Keratinocyte (primary cell): ENCODE measurements at regions not wholly inside any gene's neighbourhood (a gene's known extent, or its start where the extent isn't known, plus 50 kb on each side); places are given as distances from the start of the nearest gene placed in this dataset.

Experiments
- DNase-seq: peaks from one replicate; pipeline ENCODE4 v3.0.0-alpha.2; 2011; ENCODE audit warnings: low read depth, missing footprints, low spot score
- FAIRE-seq: peaks from 2 replicates; lab custom pipeline; 2011; peaks lifted over from hg19 to GRCh38; lab: Jason Lieb, UNC
- H2AFZ ChIP-seq: 2 replicates; pipeline ENCODE4 v1.6.0; 2012; ENCODE audit warnings: low read length, control low read depth, inconsistent platforms; ENCODE audit not compliant: control insufficient read depth
- H3K27ac ChIP-seq: 2 replicates; pipeline ENCODE4 v1.5.1; 2011; ENCODE audit warnings: low read length; ENCODE audit not compliant: control insufficient read depth, insufficient read depth
- H3K27me3 ChIP-seq: 3 replicates; pipeline ENCODE4 v1.6.0; 2011; ENCODE audit warnings: low read length; ENCODE audit not compliant: control insufficient read depth, insufficient read depth; ENCODE audit errors: extremely low read depth
- H3K36me3 ChIP-seq, 2 experiments: 2 replicates in 1 of 2; 3 replicates in 1 of 2; pipeline ENCODE4 v1.5.1; 2011; ENCODE audit warnings: low read length in 2 of 2, mild to moderate bottlenecking in 1 of 2; ENCODE audit not compliant: control insufficient read depth in 2 of 2, insufficient read depth in 2 of 2; ENCODE audit errors: extremely low read depth in 1 of 2
- H3K4me1 ChIP-seq: 3 replicates; pipeline ENCODE4 v1.5.1; 2011; ENCODE audit warnings: low read length; ENCODE audit not compliant: control insufficient read depth, insufficient read depth; ENCODE audit errors: extremely low read depth
- H3K4me2 ChIP-seq: 3 replicates; pipeline ENCODE4 v1.6.0; 2011; ENCODE audit warnings: low read depth, low read length; ENCODE audit not compliant: control insufficient read depth, insufficient read depth; ENCODE audit errors: extremely low read depth
- H3K4me3 ChIP-seq, 3 experiments: fragments of 200-600 bp in 1 of 3; sonication (generic) in 1 of 3; 2 replicates in 2 of 3; 3 replicates in 1 of 3; pipeline ENCODE4 v1.5.1; 2011 to 2016; ENCODE audit warnings: low read length in 3 of 3, mild to moderate bottlenecking in 3 of 3, control low read depth in 2 of 3, inconsistent platforms in 1 of 3, low read depth in 1 of 3, mixed read lengths in 1 of 3, mixed run types in 1 of 3, moderate library complexity in 1 of 3; ENCODE audit not compliant: control insufficient read depth in 2 of 3, insufficient read depth in 2 of 3; ENCODE audit errors: extremely low read depth in 1 of 3
- H3K79me2 ChIP-seq: 2 replicates; pipeline ENCODE4 v1.6.0; 2012; ENCODE audit warnings: low read length; ENCODE audit not compliant: control insufficient read depth, insufficient read depth
- H3K9ac ChIP-seq: 3 replicates; pipeline ENCODE4 v1.6.0; 2011; ENCODE audit warnings: low read length; ENCODE audit not compliant: control insufficient read depth, insufficient read depth; ENCODE audit errors: extremely low read depth
- H3K9me1 ChIP-seq: 3 replicates; pipeline ENCODE4 v1.6.0; 2011; ENCODE audit warnings: low read length; ENCODE audit not compliant: control insufficient read depth, insufficient read depth; ENCODE audit errors: extremely low read depth
- H3K9me3 ChIP-seq: 2 replicates; pipeline ENCODE4 v1.5.1; 2012; ENCODE audit warnings: low read depth, low read length; ENCODE audit not compliant: control insufficient read depth
- H4K20me1 ChIP-seq: 3 replicates; pipeline ENCODE4 v1.6.0; 2011; ENCODE audit warnings: low read length; ENCODE audit not compliant: control insufficient read depth, insufficient read depth; ENCODE audit errors: extremely low read depth
- EZH2 ChIP-seq: IDR thresholded peaks from one replicate; pipeline ENCODE4 v1.6.1; 2012; ENCODE audit warnings: inconsistent platforms, mild to moderate bottlenecking, low read length, moderate library complexity
- dilution Hi-C: fragments of 300-500 bp; cut with MboI; formaldehyde crosslinking; loops from one replicate; pipeline ENCODE4 v1.7.0; 2020; ENCODE audit warnings: low sequenced_read_pairs; ENCODE audit not compliant: extremely low pct_ligation_motif_present
- TF ChIP-seq, protein P1 (sequence below), 3 experiments: IDR thresholded peaks in 1 of 3; conservative IDR thresholded peaks in 1 of 3; optimal IDR thresholded peaks in 1 of 3; 2 replicates in 2 of 3; 3 replicates in 1 of 3; pipeline versions ENCODE3 to v1.5.1; 2011; ENCODE audit warnings: low read length in 3 of 3, mild to moderate bottlenecking in 3 of 3, moderate library complexity in 2 of 3, control low read depth in 1 of 3, inconsistent platforms in 1 of 3; ENCODE audit not compliant: insufficient read depth in 2 of 3; ENCODE audit errors: extremely low read depth in 1 of 3

DNA sequence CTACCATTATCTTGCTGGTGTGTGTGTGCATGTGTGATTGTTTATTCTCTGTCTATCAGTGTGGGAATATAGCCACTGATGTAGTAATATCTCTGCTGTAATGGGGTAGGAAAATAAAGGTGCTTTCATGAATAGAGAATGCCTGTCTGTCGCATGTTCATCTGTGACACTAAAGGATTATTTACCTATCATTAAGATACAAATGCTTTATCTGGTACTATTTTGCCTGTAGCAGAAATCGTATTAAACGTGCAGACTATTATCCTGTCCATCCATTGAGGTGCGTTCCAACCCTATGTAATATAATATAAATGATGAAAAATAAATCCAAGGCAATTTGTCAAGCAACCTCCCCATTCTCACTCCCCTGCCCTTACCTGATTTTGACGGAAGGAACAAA, 1215.1 kb downstream of the BCL11B start:
- Histone ChIP-seq H3K4me1 (no peaks in the 10 kb centered on the region), H3K4me3 (no peak overlapping the region), H3K27ac (no peak overlapping the region), H3K9me1 (no peaks in the 10 kb centered on the region), H3K79me2 (no peaks in the 10 kb centered on the region), H4K20me1 (no peaks in the 10 kb centered on the region), H3K9me3 (no peaks in the 10 kb centered on the region), H3K36me3 (no peaks in the 10 kb centered on the region), H2AFZ (no peak overlapping the region), H3K4me2 (no peak overlapping the region), H3K27me3 (no peaks in the 10 kb centered on the region), H3K9ac (no peak overlapping the region)
- FAIRE-seq (no peak), DNase-seq (no peak)
- no peak for TF ChIP-seq EZH2
- TF ChIP-seq, protein P1, sequence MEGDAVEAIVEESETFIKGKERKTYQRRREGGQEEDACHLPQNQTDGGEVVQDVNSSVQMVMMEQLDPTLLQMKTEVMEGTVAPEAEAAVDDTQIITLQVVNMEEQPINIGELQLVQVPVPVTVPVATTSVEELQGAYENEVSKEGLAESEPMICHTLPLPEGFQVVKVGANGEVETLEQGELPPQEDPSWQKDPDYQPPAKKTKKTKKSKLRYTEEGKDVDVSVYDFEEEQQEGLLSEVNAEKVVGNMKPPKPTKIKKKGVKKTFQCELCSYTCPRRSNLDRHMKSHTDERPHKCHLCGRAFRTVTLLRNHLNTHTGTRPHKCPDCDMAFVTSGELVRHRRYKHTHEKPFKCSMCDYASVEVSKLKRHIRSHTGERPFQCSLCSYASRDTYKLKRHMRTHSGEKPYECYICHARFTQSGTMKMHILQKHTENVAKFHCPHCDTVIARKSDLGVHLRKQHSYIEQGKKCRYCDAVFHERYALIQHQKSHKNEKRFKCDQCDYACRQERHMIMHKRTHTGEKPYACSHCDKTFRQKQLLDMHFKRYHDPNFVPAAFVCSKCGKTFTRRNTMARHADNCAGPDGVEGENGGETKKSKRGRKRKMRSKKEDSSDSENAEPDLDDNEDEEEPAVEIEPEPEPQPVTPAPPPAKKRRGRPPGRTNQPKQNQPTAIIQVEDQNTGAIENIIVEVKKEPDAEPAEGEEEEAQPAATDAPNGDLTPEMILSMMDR (optimal IDR thresholded peaks at IDR 0.05 in 1 of 3, IDR thresholded peaks at IDR 0.05 in 1 of 3, conservative IDR thresholded peaks at IDR 0.05 in 1 of 3; ENCODE audit: extremely low read depth in 1 of 3, insufficient read depth in 2 of 3, low read length in 3 of 3): no peak
- dilution Hi-C loops: no loop called here

DNA sequence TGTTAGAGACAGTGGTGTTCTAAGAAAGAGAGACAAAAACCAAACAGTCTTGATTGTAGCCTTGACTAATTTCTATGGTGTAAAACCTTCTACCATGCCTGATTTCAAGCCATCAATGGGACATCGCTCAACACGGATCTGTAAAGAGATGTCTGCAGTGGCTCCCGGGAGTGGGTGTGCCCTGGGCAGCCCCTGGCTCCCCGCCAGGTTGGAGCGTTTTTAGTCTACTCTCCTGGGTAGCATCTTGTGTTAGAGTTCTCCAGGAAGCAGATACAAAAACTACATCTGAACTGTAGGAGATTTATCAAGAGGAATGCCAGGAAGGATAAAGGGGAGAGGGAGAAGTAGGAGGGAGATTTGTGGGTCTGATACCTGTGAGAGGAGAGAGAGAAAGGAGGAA, 1212.9 kb downstream of the BCL11B start:
- Histone ChIP-seq H3K79me2 (no peaks in the 10 kb centered on the region), H2AFZ (no peak overlapping the region), H3K9ac (no peak overlapping the region), H3K9me1 (no peaks in the 10 kb centered on the region), H3K36me3 (no peaks in the 10 kb centered on the region), H3K27ac (no peak overlapping the region), H3K4me1 (no peaks in the 10 kb centered on the region), H3K9me3 (no peaks in the 10 kb centered on the region), H3K4me2 (no peak overlapping the region), H4K20me1 (no peaks in the 10 kb centered on the region), H3K27me3 (no peaks in the 10 kb centered on the region), H3K4me3 (no peak overlapping the region)
- no peak for TF ChIP-seq EZH2
- TF ChIP-seq, protein P1 (optimal IDR thresholded peaks at IDR 0.05 in 1 of 3, IDR thresholded peaks at IDR 0.05 in 1 of 3, conservative IDR thresholded peaks at IDR 0.05 in 1 of 3; ENCODE audit: extremely low read depth in 1 of 3, insufficient read depth in 2 of 3, low read length in 3 of 3): no peak
- dilution Hi-C loops: no loop called here
- FAIRE-seq: no peak
- DNase-seq: no peak
